GM23248 (cell line): ENCODE measurements at regions not wholly inside any gene's neighbourhood (a gene's known extent, or its start where the extent isn't known, plus 50 kb on each side); places are given as distances from the start of the nearest gene placed in this dataset.

ENCODE experiments used
- DNase-seq: peaks from one replicate; pipeline ENCODE4 v3.0.0-alpha.2; 2015
- H2AFZ ChIP-seq: fragments of 200-600 bp; sonication (generic); 2 replicates; pipeline ENCODE4 v1.6.1; 2016; ENCODE audit warnings: antibody characterized with exemption
- H3F3A ChIP-seq: fragments of 200-600 bp; sonication (generic); 2 replicates; pipeline ENCODE4 v1.6.1; 2016; ENCODE audit warnings: mild to moderate bottlenecking, antibody characterized with exemption, mixed run types; ENCODE audit not compliant: insufficient read depth
- H3K27ac ChIP-seq: fragments of 200-600 bp; sonication (generic); 2 replicates; pipeline ENCODE4 v1.5.1; 2016; ENCODE audit warnings: mild to moderate bottlenecking
- H3K27me3 ChIP-seq: fragments of 200-600 bp; sonication (generic); replicated peaks from 2 replicates; pipeline ENCODE4 v1.6.1; 2016; ENCODE audit warnings: mild to moderate bottlenecking; ENCODE audit not compliant: insufficient read depth
- H3K36me3 ChIP-seq: fragments of 200-600 bp; sonication (generic); 2 replicates; pipeline ENCODE4 v1.6.1; 2016; ENCODE audit warnings: low read depth, mild to moderate bottlenecking
- H3K4me1 ChIP-seq: fragments of 200-600 bp; sonication (generic); 2 replicates; pipeline ENCODE4 v1.6.1; 2016; ENCODE audit warnings: mild to moderate bottlenecking; ENCODE audit not compliant: insufficient read depth
- H3K4me2 ChIP-seq: fragments of 200-600 bp; sonication (generic); one replicate; pipeline ENCODE4 v1.6.1; 2016; ENCODE audit warnings: mild to moderate bottlenecking; ENCODE audit not compliant: unreplicated experiment
- H3K4me3 ChIP-seq: fragments of 200-600 bp; sonication (generic); 2 replicates; pipeline ENCODE4 v1.5.1; 2016; ENCODE audit warnings: mild to moderate bottlenecking
- H3K79me2 ChIP-seq: fragments of 200-600 bp; sonication (generic); 2 replicates; pipeline ENCODE4 v1.6.1; 2016; ENCODE audit warnings: mild to moderate bottlenecking; ENCODE audit not compliant: insufficient read depth
- H3K9ac ChIP-seq: fragments of 200-600 bp; sonication (generic); 2 replicates; pipeline ENCODE4 v1.6.1; 2016; ENCODE audit warnings: mild to moderate bottlenecking
- H3K9me2 ChIP-seq: fragments of 200-600 bp; sonication (generic); 2 replicates; pipeline ENCODE4 v1.6.1; 2016; ENCODE audit warnings: mixed run types, mild to moderate bottlenecking, moderate library complexity; ENCODE audit not compliant: insufficient read depth
- H3K9me3 ChIP-seq: fragments of 200-600 bp; sonication (generic); one replicate; pipeline ENCODE4 v1.6.1; 2017; ENCODE audit warnings: low read depth
- H4K20me1 ChIP-seq: fragments of 200-600 bp; sonication (generic); 2 replicates; pipeline ENCODE4 v1.6.0; 2016; ENCODE audit not compliant: insufficient read depth
- EZH2 ChIP-seq: fragments of 200-600 bp; sonication (generic); IDR thresholded peaks from 2 replicates; pipeline ENCODE4 v1.6.1; 2018; ENCODE audit warnings: antibody characterized with exemption, mild to moderate bottlenecking; ENCODE audit not compliant: insufficient read depth, poor library complexity, severe bottlenecking
- EZH2phosphoT487 ChIP-seq: fragments of 200-600 bp; sonication (generic); IDR thresholded peaks from 2 replicates; pipeline ENCODE4 v1.6.1; 2018; ENCODE audit warnings: antibody characterized with exemption, moderate library complexity, mild to moderate bottlenecking, low read depth; ENCODE audit not compliant: insufficient read depth
- WGBS, 2 experiments: methylation state at CpG; one replicate each; pipeline ENCODE4 v1.1.6; 2015 to 2017; ENCODE audit warnings: low lambda C conversion rate in 2 of 2, low coverage in 1 of 2; ENCODE audit errors: missing lambda C conversion rate in 2 of 2; 5-methylcytosine and 5-hydroxymethylcytosine counted together
- in situ Hi-C: fragments of 300-500 bp; cut with MboI; formaldehyde crosslinking; loops from 2 replicates; pipeline ENCODE4 v1.15.0; 2020

GRCh38 chr20:61025536-61025935, 226.5 kb upstream of the CDH4 start:
- Histone ChIP-seq H3K27ac (no peak overlapping the region), H3K9me3 (no peaks in the 10 kb centered on the region), H3K27me3 (0 out of 2 replicates have a peak, but pooled peaks cover 3% of the 10 kb centered on the region), H3K79me2 (no peaks in the 10 kb centered on the region), H3K4me2 (no peak overlapping the region), H3K4me3 (no peak overlapping the region), H3K4me1 (no peaks in the 10 kb centered on the region), H3K36me3 (no peaks in the 10 kb centered on the region), H2AFZ (no peak overlapping the region), H4K20me1 (no peaks in the 10 kb centered on the region), H3K9ac (no peak overlapping the region), H3F3A (no peaks in the 10 kb centered on the region), H3K9me2 (no peaks in the 10 kb centered on the region)
- in situ Hi-C loops, result no loop called here
- 42 to 46% methylated on average over 10 of the region's 10 CpGs for WGBS, 2 experiments
- DNase-seq, result no peak
- TF ChIP-seq EZH2phosphoT487, result no peak
- TF ChIP-seq EZH2, result no peak

- Histone ChIP-seq H3K9me2 (no peaks in the 10 kb centered on the region), H3K4me1 (no peaks in the 10 kb centered on the region), H4K20me1 (no peaks in the 10 kb centered on the region), H2AFZ (no peak overlapping the region), H3K79me2 (no peaks in the 10 kb centered on the region), H3F3A (no peaks in the 10 kb centered on the region), H3K27me3 (0 out of 2 replicates have a peak, but pooled peaks cover 3% of the 10 kb centered on the region), H3K27ac (no peak overlapping the region), H3K4me3 (no peak overlapping the region), H3K9ac (no peak overlapping the region), H3K36me3 (no peaks in the 10 kb centered on the region), H3K9me3 (no peaks in the 10 kb centered on the region), H3K4me2 (no peak overlapping the region)
- DNase-seq, result no peak
- 31 to 38% methylated on average over 6 of the region's 6 CpGs for WGBS, 2 experiments
- in situ Hi-C loops, result no loop called here
- TF ChIP-seq EZH2, result no peak
- TF ChIP-seq EZH2phosphoT487, result no peak
These were observed 225.9 kb upstream of the CDH4 start for GRCh38 chr20:61026173-61026572.

GRCh38 chr20:61026731-61027130, 225.3 kb upstream of the CDH4 start:
- no peak overlapping the region for H3K9ac ChIP-seq
- DNase-seq, result no peak
- no peaks in the 10 kb centered on the region for H3K4me1 ChIP-seq
- H3K4me3 ChIP-seq, result no peak overlapping the region
- H3K27me3 ChIP-seq, result 0 out of 2 replicates have a peak, but pooled peaks cover 3% of the 10 kb centered on the region
- no peaks in the 10 kb centered on the region for H4K20me1 ChIP-seq
- TF ChIP-seq EZH2, result no peak
- no peak for TF ChIP-seq EZH2phosphoT487
- H3K9me2 ChIP-seq, result no peaks in the 10 kb centered on the region
- no peak overlapping the region for H2AFZ ChIP-seq
- no peaks in the 10 kb centered on the region for H3K9me3 ChIP-seq
- no peaks in the 10 kb centered on the region for H3K79me2 ChIP-seq
- 18 to 23% methylated on average over 5 of the region's 5 CpGs for WGBS, 2 experiments
- H3F3A ChIP-seq, result no peaks in the 10 kb centered on the region
- no peak overlapping the region for H3K27ac ChIP-seq
- H3K4me2 ChIP-seq, result no peak overlapping the region
- H3K36me3 ChIP-seq, result no peaks in the 10 kb centered on the region
- in situ Hi-C loops, result no loop called here

GRCh38 chr20:61027218-61027617, 224.8 kb upstream of the CDH4 start:
- Histone ChIP-seq H3K79me2 (no peaks in the 10 kb centered on the region), H3K9ac (no peak overlapping the region), H4K20me1 (no peaks in the 10 kb centered on the region), H3F3A (no peaks in the 10 kb centered on the region), H3K36me3 (no peaks in the 10 kb centered on the region), H2AFZ (no peak overlapping the region), H3K9me3 (no peaks in the 10 kb centered on the region), H3K27me3 (0 out of 2 replicates have a peak, but pooled peaks cover 3% of the 10 kb centered on the region), H3K4me3 (no peak overlapping the region), H3K4me1 (no peaks in the 10 kb centered on the region), H3K27ac (no peak overlapping the region), H3K9me2 (no peaks in the 10 kb centered on the region), H3K4me2 (no peak overlapping the region)
- TF ChIP-seq EZH2, result no peak
- no peak for TF ChIP-seq EZH2phosphoT487
- in situ Hi-C loops, result no loop called here
- DNase-seq, result no peak
- 8 to 9% methylated on average over 4 of the region's 4 CpGs for WGBS, 2 experiments

GRCh38 chr20:61030130-61030529, 221.9 kb upstream of the CDH4 start:
- Histone ChIP-seq H3K36me3 (no peaks in the 10 kb centered on the region), H2AFZ (no peak overlapping the region), H4K20me1 (no peaks in the 10 kb centered on the region), H3K4me2 (no peak overlapping the region), H3F3A (no peaks in the 10 kb centered on the region), H3K4me3 (no peak overlapping the region), H3K9me3 (no peaks in the 10 kb centered on the region), H3K27me3 (0 out of 2 replicates have a peak, but pooled peaks cover 3% of the 10 kb centered on the region), H3K4me1 (no peaks in the 10 kb centered on the region), H3K27ac (no peak overlapping the region), H3K9me2 (no peaks in the 10 kb centered on the region), H3K9ac (no peak overlapping the region), H3K79me2 (no peaks in the 10 kb centered on the region)
- no peak for DNase-seq
- in situ Hi-C loops, result no loop called here
- TF ChIP-seq EZH2phosphoT487, result no peak
- TF ChIP-seq EZH2, result no peak
